ENCODE measurements at regions not wholly inside any gene's neighbourhood (a gene's known extent, or its start where the extent isn't known, plus 50 kb on each side); places are given as distances from the start of the nearest gene placed in this dataset.

GRCh38 chr2:9782197-9782719 is 61.0 kb upstream of the TAF1B start:
- no peak overlapping the region for H3K27ac Mint-ChIP-seq (ENCODE audit: unreplicated experiment)
- H3K4me3 Mint-ChIP-seq (ENCODE audit: unreplicated experiment) = no peak overlapping the region
- peaks cover 12% of the 10 kb centered on the region for H3K4me1 Mint-ChIP-seq (ENCODE audit: low read depth, unreplicated experiment)
- TF ChIP-seq CTCF (IDR thresholded peaks at IDR 0.05; ENCODE audit: partially characterized antibody, unreplicated experiment) = no peak
- H3K36me3 Mint-ChIP-seq (ENCODE audit: unreplicated experiment) = no peaks in the 10 kb centered on the region
- no peaks in the 10 kb centered on the region for H3K27me3 Mint-ChIP-seq (ENCODE audit: unreplicated experiment)
- H3K9me3 Mint-ChIP-seq (ENCODE audit: unreplicated experiment) = no peaks in the 10 kb centered on the region
- no peak for DNase-seq

- Mint-ChIP-seq H3K4me3 (ENCODE audit: unreplicated experiment) (no peak overlapping the region), H3K4me1 (ENCODE audit: low read depth, unreplicated experiment) (no peaks in the 10 kb centered on the region), H3K27ac (ENCODE audit: unreplicated experiment) (no peak overlapping the region), H3K27me3 (ENCODE audit: unreplicated experiment) (no peaks in the 10 kb centered on the region), H3K36me3 (ENCODE audit: unreplicated experiment) (no peaks in the 10 kb centered on the region), H3K9me3 (ENCODE audit: unreplicated experiment) (peaks cover 9% of the 10 kb centered on the region)
- no peak for TF ChIP-seq CTCF (IDR thresholded peaks at IDR 0.05; ENCODE audit: partially characterized antibody, unreplicated experiment)
- no peak for DNase-seq
Measured at GRCh38 chr2:9789371-9789770, 53.9 kb upstream of the TAF1B start.

GRCh38 chr2:9790702-9791225 is 52.5 kb upstream of the TAF1B start:
- no peaks in the 10 kb centered on the region for H3K4me1 Mint-ChIP-seq (ENCODE audit: low read depth, unreplicated experiment)
- no peaks in the 10 kb centered on the region for H3K36me3 Mint-ChIP-seq (ENCODE audit: unreplicated experiment)
- no peak for TF ChIP-seq CTCF (IDR thresholded peaks at IDR 0.05; ENCODE audit: partially characterized antibody, unreplicated experiment)
- no peak for DNase-seq
- H3K27me3 Mint-ChIP-seq (ENCODE audit: unreplicated experiment) = peaks cover 3% of the 10 kb centered on the region
- no peak overlapping the region for H3K4me3 Mint-ChIP-seq (ENCODE audit: unreplicated experiment)
- peaks cover 9% of the 10 kb centered on the region for H3K9me3 Mint-ChIP-seq (ENCODE audit: unreplicated experiment)
- no peak overlapping the region for H3K27ac Mint-ChIP-seq (ENCODE audit: unreplicated experiment)

- peaks cover 3% of the 10 kb centered on the region for H3K4me1 Mint-ChIP-seq (ENCODE audit: low read depth, unreplicated experiment)
- no peak for DNase-seq
- H3K9me3 Mint-ChIP-seq (ENCODE audit: unreplicated experiment) = peaks cover 9% of the 10 kb centered on the region
- no peaks in the 10 kb centered on the region for H3K36me3 Mint-ChIP-seq (ENCODE audit: unreplicated experiment)
- TF ChIP-seq CTCF (IDR thresholded peaks at IDR 0.05; ENCODE audit: partially characterized antibody, unreplicated experiment) = no peak
- no peak overlapping the region for H3K4me3 Mint-ChIP-seq (ENCODE audit: unreplicated experiment)
- H3K27ac Mint-ChIP-seq (ENCODE audit: unreplicated experiment) = no peak overlapping the region
- peaks cover 4% of the 10 kb centered on the region for H3K27me3 Mint-ChIP-seq (ENCODE audit: unreplicated experiment)
Measured at GRCh38 chr2:9791711-9792110, 51.6 kb upstream of the TAF1B start.

GRCh38 chr2:9793156-9793917 is 49.9 kb upstream of the TAF1B start:
- Mint-ChIP-seq H3K4me1 (ENCODE audit: low read depth, unreplicated experiment) (peaks cover 3% of the 10 kb centered on the region), H3K27ac (ENCODE audit: unreplicated experiment) (no peak overlapping the region), H3K9me3 (ENCODE audit: unreplicated experiment) (peaks cover 1% of the 10 kb centered on the region), H3K4me3 (ENCODE audit: unreplicated experiment) (no peak overlapping the region), H3K36me3 (ENCODE audit: unreplicated experiment) (no peaks in the 10 kb centered on the region), H3K27me3 (ENCODE audit: unreplicated experiment) (peaks cover 4% of the 10 kb centered on the region)
- no peak for DNase-seq
- no peak for TF ChIP-seq CTCF (IDR thresholded peaks at IDR 0.05; ENCODE audit: partially characterized antibody, unreplicated experiment)

Data from glutamatergic neuron (in vitro differentiated cells).